Activated T-cell treated with anti-CD3 and anti-CD28 coated beads, Interleukin-2, amount 50 U/mL, for 72 hours (primary cell): ENCODE measurements at regions not wholly inside any gene's neighbourhood (a gene's known extent, or its start where the extent isn't known, plus 50 kb on each side); places are given as distances from the start of the nearest gene placed in this dataset.
"Not testable (repeated sequence)": the region's sequence is repeated elsewhere in the genome, so short reads cannot be mapped to it uniquely, and the experiment has no call there.

Experiments used
- ATAC-seq, 2 donors: fragments of 150-1000 bp; cut with Tn5 transposase; replicated peaks in 1 of 2; 2 replicates each; pipeline ENCODE4 v1.10.0; 2021; ENCODE audit warnings: moderate library complexity in 2 of 2, mild to moderate bottlenecking in 1 of 2
- DNase-seq, 2 donors: peaks; one replicate each; pipeline ENCODE4 v3.0.0; 2021 to 2022; ENCODE audit warnings: mixed read lengths in 1 of 2
- H3K27ac Mint-ChIP-seq: one replicate; pipeline ENCODE4 v1.8.0; 2022; ENCODE audit warnings: mild to moderate bottlenecking, moderate library complexity, mixed read lengths
- H3K27me3 Mint-ChIP-seq: one replicate; pipeline ENCODE4 v1.8.0; 2022; ENCODE audit warnings: low read depth, mixed read lengths
- H3K36me3 Mint-ChIP-seq, 2 donors: one replicate each; pipeline ENCODE4 v1.8.0; 2022; ENCODE audit warnings: mixed read lengths in 2 of 2, mild to moderate bottlenecking in 1 of 2; ENCODE audit not compliant: insufficient read depth in 2 of 2
- H3K4me1 Mint-ChIP-seq: one replicate; pipeline ENCODE4 v1.8.0; 2022; ENCODE audit warnings: low read depth, mixed read lengths
- H3K4me3 Mint-ChIP-seq, 2 donors: one replicate each; pipeline ENCODE4 v1.8.0; 2022; ENCODE audit warnings: mild to moderate bottlenecking in 2 of 2, mixed read lengths in 2 of 2, moderate library complexity in 2 of 2
- H3K9me3 Mint-ChIP-seq, 2 donors: one replicate each; pipeline ENCODE4 v1.8.0; 2022; ENCODE audit warnings: mixed read lengths in 2 of 2

DNA sequence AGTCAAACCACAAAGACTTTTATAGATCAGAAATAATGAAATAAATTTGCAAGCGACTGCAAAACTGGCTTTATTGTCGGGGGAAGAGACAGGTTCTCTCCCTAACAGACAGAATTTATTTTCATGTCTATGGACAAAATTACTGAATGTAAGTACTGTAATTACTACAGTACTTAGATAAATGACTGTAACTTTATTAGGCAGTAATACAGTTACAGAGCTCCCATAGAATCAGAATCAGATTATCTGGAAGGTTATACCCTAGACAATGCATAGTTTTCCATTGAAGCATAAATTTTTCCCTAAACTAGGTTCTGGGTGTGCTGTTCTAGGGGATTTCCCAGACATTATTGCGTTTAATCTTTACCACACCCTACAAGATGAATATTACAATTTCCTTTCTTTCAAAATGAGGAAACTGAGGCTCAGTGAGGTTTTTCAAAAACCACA, 114.2 kb downstream of the C12orf75 start:
- no peak overlapping the region for H3K4me3 Mint-ChIP-seq
- H3K36me3 Mint-ChIP-seq: peaks cover 1 to 2% of the 10 kb centered on the region in 2 donors
- H3K27ac Mint-ChIP-seq: no peak overlapping the region
- H3K9me3 Mint-ChIP-seq: no peaks in the 10 kb centered on the region
- ATAC-seq: no peak
- no peaks in the 10 kb centered on the region for H3K4me1 Mint-ChIP-seq
- DNase-seq: no peak
- H3K27me3 Mint-ChIP-seq: peaks cover 24% of the 10 kb centered on the region

DNA sequence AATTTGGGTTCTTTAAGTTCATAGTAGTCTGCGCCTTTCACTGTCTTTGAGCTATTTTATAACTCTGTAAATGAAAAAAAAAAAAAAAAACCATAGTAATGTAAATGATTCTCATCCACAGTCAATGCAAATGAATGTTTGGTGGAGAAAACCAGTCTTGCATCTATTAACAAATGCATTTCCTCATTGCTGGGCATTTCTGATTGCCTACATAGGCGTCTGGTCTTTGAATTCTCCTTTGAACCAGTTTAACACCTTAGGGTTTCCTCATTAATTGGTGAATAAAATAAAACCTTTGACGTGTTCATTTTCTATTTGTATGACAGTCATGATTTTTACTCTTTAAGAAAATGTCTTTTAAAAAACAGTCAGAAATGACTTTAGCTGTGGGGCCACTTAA, 114.8 kb downstream of the C12orf75 start:
- Mint-ChIP-seq H3K27ac (no peak overlapping the region), H3K36me3 (peaks cover 0 to 2% of the 10 kb centered on the region in 2 donors), H3K4me1 (no peaks in the 10 kb centered on the region), H3K9me3 (no peaks in the 10 kb centered on the region), H3K27me3 (peaks cover 19% of the 10 kb centered on the region), H3K4me3 (no peak overlapping the region)
- no peak for ATAC-seq
- no peak for DNase-seq

DNA sequence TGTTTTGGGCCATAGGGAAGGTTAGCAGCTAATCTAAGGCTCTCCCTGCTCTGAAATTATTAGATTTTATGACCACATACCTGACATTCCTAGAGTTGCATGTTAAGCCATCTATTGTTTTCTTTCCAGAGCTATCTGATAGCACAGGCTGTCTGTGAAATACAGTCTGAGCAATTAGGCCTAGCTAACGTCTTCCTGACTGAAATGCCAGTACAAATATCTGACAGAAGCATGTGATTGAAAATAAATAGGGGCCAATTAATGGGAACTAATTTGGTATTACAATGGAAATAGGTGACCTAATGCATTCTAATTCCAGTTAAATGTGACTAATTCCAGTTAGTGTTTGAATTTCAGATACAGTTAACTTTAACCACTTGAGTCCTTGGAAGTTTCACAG, 115.2 kb downstream of the C12orf75 start:
- Mint-ChIP-seq H3K4me3 (no peak overlapping the region), H3K4me1 (no peaks in the 10 kb centered on the region), H3K36me3 (peaks cover 0 to 2% of the 10 kb centered on the region in 2 donors), H3K9me3 (no peaks in the 10 kb centered on the region), H3K27me3 (peaks cover 17% of the 10 kb centered on the region), H3K27ac (no peak overlapping the region)
- no peak for DNase-seq
- ATAC-seq: no peak

DNA sequence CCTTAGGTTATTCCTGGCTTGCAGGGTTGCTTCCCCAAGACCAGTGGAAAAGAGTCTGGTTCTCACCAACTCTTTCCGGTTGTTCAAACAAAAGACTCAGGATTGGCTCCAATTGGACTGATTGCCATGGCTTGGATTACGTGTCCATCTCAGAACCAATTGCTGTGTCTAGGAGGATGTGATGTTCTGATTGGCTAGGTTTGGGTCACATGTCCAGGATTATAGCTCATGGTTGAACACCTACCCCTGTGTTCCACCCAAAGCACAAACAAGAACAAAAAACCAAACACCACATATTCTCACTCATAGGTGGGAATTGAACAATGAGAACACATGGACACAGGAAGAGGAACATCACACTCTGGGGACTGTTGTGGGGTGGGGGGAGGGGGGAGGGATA, 116.0 kb downstream of the C12orf75 start:
- H3K36me3 Mint-ChIP-seq, H3K4me1 Mint-ChIP-seq, H3K27ac Mint-ChIP-seq, H3K4me3 Mint-ChIP-seq, ATAC-seq, H3K9me3 Mint-ChIP-seq, DNase-seq: not testable (repeated sequence)
- peaks cover 25% of the 10 kb centered on the region for H3K27me3 Mint-ChIP-seq

DNA sequence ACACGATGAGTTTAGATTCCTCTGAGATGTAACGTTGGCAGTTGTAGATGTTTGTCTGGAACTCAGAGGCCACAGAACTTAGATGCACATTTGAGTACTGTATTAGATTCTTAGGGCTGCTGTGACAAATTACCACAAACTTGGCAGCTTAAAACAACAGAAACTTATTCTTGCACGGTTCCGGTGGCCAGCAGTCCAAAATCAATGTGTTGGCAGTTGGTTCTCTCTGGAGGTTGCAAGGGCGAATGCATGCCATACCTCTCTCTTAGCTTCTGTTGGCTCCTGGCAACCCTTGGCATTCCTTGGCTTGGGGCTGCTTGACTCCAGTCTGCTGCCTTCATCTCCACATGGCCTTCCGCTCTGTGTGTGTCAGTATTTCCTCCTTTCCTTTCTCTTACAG, 118.9 kb downstream of the C12orf75 start:
- peaks cover 16% of the 10 kb centered on the region for H3K27me3 Mint-ChIP-seq
- H3K27ac Mint-ChIP-seq: no peak overlapping the region
- H3K4me3 Mint-ChIP-seq: no peak overlapping the region
- no peak for ATAC-seq
- no peak for DNase-seq
- no peaks in the 10 kb centered on the region for H3K4me1 Mint-ChIP-seq
- no peaks in the 10 kb centered on the region for H3K9me3 Mint-ChIP-seq
- H3K36me3 Mint-ChIP-seq: peaks cover 0 to under 1% of the 10 kb centered on the region in 2 donors

DNA sequence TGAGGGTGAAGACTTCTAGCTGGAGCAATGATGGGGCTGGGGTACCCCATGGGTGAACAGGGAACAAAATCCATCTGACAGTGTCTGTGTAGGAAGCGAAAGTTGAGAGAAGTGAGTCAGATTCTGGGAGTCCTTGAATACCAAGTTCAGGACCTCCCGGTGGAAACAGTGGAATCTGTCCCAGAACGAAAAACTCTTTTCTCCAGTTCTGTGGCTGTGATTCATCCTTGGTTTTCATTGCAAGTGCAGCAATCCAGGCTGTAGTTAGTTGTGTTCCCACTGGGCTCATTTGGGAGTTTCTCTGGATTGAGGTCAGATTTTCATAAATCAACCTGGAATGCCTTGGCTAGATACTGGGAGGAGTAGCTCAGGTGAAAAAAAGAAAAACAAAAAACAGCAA, 120.7 kb downstream of the C12orf75 start:
- Mint-ChIP-seq H3K9me3 (no peaks in the 10 kb centered on the region), H3K4me1 (no peaks in the 10 kb centered on the region)
- no peak for ATAC-seq

DNA sequence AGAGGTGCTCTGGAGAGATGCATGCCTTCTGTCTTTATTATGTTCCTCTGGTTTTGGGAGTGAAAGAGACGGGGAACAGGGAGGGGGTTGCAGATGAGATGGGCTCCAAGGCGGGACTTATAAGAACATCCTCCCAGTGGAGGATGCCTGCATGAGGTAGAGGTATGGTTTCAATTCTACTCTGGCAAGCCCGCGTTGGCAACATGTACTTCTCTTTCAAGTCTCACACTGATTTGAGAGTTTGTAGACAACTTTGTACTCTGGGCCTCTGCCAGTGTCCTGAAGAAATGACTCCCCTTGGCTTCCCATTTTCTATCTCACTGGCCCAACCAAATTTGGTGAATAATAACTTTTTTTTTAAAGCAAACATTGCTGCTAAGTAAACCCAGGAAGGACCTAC, 121.3 kb downstream of the C12orf75 start:
- Mint-ChIP-seq H3K9me3 (no peaks in the 10 kb centered on the region), H3K4me1 (no peaks in the 10 kb centered on the region), H3K27ac (no peak overlapping the region), H3K27me3 (peaks cover 14% of the 10 kb centered on the region), H3K36me3 (no peaks in the 10 kb centered on the region), H3K4me3 (no peak overlapping the region)
- DNase-seq (no peak), ATAC-seq (no peak)

More for the DNA sequence above, 120.7 kb downstream of the C12orf75 start:
- H3K36me3 Mint-ChIP-seq: no peaks in the 10 kb centered on the region
- no peak overlapping the region for H3K27ac Mint-ChIP-seq
- no peak for DNase-seq
- peaks cover 14% of the 10 kb centered on the region for H3K27me3 Mint-ChIP-seq
- no peak overlapping the region for H3K4me3 Mint-ChIP-seq

GRCh38 chr12:105453316-105453715, 122.8 kb downstream of the C12orf75 start:
- Mint-ChIP-seq H3K4me3 (no peak overlapping the region), H3K36me3 (no peaks in the 10 kb centered on the region), H3K27me3 (peaks cover 14% of the 10 kb centered on the region), H3K9me3 (peaks cover 0 to 1% of the 10 kb centered on the region in 2 donors), H3K27ac (no peak overlapping the region), H3K4me1 (no peaks in the 10 kb centered on the region)
- DNase-seq (no peak), ATAC-seq (no peak)

DNA sequence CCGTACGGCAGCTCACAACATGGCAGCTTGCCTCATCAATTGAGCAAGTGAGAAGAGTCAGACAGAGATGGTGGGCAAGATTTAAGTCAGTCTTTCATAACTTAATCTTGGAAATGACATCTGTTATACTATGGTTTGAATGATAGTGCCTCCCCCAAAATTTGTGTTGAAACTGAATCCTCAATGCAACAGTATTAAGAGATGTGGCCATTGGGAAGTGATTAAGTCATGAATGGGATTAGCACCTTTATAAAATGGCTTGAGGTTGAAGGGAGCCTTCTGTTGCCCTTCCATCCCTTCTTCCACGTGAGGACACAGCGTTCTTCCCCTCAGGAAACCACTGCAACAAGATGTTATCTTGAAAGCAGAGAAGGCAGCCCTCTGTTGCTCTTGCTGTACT, 124.2 kb downstream of the C12orf75 start:
- Mint-ChIP-seq H3K27me3 (peaks cover 14% of the 10 kb centered on the region), H3K4me1 (no peaks in the 10 kb centered on the region)

DNA sequence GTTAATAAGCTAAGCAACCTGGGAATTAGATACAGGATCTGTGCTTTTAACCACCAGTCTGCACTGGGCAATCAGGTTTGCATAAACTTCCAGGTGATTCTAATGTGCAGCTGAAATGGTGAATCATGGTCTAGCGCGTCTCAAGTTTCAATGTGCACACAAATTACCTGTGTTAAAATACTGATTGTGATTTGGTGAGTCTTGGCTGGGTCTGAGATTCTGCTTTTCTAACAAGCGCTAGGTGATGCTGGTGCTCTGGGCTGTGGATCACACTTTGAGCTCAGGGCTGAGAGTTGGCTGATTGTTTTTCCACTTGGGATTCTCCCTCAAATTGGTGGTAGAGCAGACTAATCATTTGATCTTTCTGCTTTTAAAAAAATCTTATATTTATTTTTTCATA, 124.8 kb downstream of the C12orf75 start:
- no peak overlapping the region for H3K4me3 Mint-ChIP-seq
- ATAC-seq (no peak), DNase-seq (no peak)
- no peak overlapping the region for H3K27ac Mint-ChIP-seq
- H3K4me1 Mint-ChIP-seq: no peaks in the 10 kb centered on the region
- H3K9me3 Mint-ChIP-seq: peaks cover 0 to 3% of the 10 kb centered on the region in 2 donors
- H3K36me3 Mint-ChIP-seq: no peaks in the 10 kb centered on the region
- peaks cover 14% of the 10 kb centered on the region for H3K27me3 Mint-ChIP-seq

More for the DNA sequence above, 124.2 kb downstream of the C12orf75 start:
- Mint-ChIP-seq H3K27ac (no peak overlapping the region), H3K36me3 (no peaks in the 10 kb centered on the region), H3K9me3 (peaks cover 0 to 3% of the 10 kb centered on the region in 2 donors), H3K4me3 (no peak overlapping the region)
- ATAC-seq: no peak
- DNase-seq: no peak

DNA sequence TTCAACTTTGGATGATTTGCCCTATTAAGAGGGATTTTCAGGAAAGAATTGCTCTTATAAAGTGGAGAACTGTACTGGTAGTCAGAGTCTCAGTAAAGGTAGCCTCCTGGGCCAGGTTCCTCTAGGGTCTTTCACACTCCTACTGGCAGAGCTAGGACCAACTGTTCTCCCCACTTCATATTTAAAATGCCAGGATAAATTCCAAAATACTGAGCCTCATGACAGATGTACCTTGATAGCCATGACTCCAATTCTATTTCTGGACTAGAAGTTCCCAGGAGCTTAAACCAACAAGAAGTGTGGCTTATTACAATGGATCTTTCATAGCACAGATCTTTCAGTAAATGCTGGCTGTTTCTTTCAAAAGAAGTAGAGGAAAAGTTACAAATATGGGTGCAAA, 126.5 kb downstream of the C12orf75 start:
- H3K27me3 Mint-ChIP-seq: peaks cover 6% of the 10 kb centered on the region
- H3K4me1 Mint-ChIP-seq: no peaks in the 10 kb centered on the region
- no peak for ATAC-seq
- no peaks in the 10 kb centered on the region for H3K36me3 Mint-ChIP-seq
- no peak overlapping the region for H3K27ac Mint-ChIP-seq
- H3K9me3 Mint-ChIP-seq: peaks cover 0 to 3% of the 10 kb centered on the region in 2 donors
- no peak overlapping the region for H3K4me3 Mint-ChIP-seq
- DNase-seq: no peak

DNA sequence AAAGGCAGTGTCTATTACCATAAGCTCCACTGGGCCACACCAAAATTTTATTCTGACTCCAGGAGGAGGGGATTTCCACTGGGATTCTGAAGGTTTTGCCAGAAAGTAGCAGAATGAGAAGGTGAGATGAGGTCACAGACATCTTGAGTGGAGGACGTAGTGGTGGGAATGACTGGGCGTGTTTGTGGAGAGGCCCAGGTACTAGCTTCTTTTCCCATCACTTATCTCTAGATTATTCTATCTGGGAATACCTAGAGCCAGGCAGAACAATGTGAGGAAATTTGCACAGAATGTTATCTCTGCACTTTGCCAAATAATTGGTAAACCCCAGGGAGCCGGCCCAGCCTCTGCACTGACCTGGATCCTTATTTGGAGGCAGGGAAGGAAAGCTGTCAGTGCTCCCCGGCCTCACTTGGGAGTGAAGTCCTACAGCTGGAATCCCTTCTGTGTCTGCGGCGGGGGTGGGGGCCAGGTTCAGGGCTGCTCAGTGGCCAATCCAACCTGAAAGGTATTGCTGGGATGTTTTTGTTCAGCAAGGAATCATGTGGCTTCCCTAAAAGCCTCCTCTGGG, 129.4 kb downstream of the C12orf75 start:
- ATAC-seq: no peak
- H3K27ac Mint-ChIP-seq: no peak overlapping the region
- no peak for DNase-seq
- H3K36me3 Mint-ChIP-seq: no peaks in the 10 kb centered on the region
- peaks cover 0 to 3% of the 10 kb centered on the region in 2 donors for H3K9me3 Mint-ChIP-seq
- no peaks in the 10 kb centered on the region for H3K27me3 Mint-ChIP-seq
- no peak overlapping the region for H3K4me3 Mint-ChIP-seq
- no peaks in the 10 kb centered on the region for H3K4me1 Mint-ChIP-seq

DNA sequence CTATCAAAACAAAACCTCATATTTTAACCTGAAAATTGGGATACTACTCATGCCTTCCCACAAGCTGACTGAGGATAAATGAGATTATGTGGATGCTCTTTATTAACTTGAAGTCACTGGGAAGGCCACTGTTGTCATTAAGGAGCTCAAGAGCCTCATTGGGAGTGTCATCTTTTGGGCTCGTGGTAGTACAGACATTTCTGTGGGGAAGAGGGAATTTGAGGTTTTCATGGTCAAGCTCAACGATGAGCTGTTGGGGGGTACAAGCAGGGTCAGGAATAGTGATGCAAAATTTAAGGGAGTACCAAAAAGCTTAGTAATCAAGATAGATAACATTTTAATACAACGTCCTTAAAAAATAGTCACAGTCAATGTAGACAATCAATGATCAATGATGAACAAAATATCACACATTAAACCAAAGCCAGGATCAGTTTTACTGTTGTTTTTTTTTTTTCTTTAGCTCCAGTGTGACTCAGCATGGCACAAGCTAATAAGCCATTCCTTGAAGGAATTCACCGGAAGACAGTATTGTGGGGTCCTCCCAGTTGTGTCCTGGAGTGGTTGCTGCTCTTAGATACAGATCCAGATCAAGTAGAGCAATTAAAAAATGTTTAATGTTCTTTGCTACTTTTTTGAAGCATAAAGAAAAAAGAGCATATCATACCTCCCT, 130.9 kb downstream of the C12orf75 start:
- peaks cover 3% of the 10 kb centered on the region for H3K27me3 Mint-ChIP-seq
- H3K9me3 Mint-ChIP-seq: peaks cover 0 to 3% of the 10 kb centered on the region in 2 donors

More for the DNA sequence above, 130.9 kb downstream of the C12orf75 start:
- no peak for DNase-seq
- no peaks in the 10 kb centered on the region for H3K4me1 Mint-ChIP-seq
- H3K4me3 Mint-ChIP-seq: no peak overlapping the region
- no peaks in the 10 kb centered on the region for H3K36me3 Mint-ChIP-seq
- no peak overlapping the region for H3K27ac Mint-ChIP-seq
- no peak for ATAC-seq
